ENCODE measurements at regions not wholly inside any gene's neighbourhood (a gene's known extent, or its start where the extent isn't known, plus 50 kb on each side); places are given as distances from the start of the nearest gene placed in this dataset.

DNA sequence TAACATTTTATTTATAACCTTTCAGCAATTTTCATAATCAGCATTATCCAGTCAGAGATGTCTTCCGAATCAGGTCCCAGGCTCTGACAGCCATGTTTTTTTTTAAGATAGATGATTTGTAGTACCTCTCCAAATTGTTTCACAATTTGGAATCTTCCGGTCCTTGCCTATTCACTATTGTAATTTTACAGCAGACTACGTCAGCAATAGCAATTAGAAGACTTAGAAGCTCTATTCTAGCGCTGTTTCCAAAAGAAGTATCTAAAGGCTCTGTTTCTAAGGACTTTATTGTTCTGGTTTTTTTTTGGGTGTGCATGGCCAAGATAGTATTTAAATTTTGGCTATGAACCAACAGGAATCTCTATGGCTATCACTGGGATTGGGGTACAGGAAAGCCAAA is 94.6 kb upstream of the PELI1 start:
- Histone ChIP-seq H3K9me3 (ENCODE audit: control extremely low read depth in 1 of 5, control insufficient read depth in 4 of 5, insufficient read depth in 2 of 5, low read depth in 1 of 5, low read length in 4 of 5) (peaks cover 0 to 2% (median 0%) of the 10 kb centered on the region in 5 experiments), H3K4me1 (ENCODE audit: control extremely low read depth in 1 of 4, control insufficient read depth in 4 of 4, insufficient read depth in 4 of 4, low read length in 3 of 4) (peaks cover 0 to 2% (median 0%) of the 10 kb centered on the region in 4 experiments), H3K27me3 (replicated peaks in 2 of 5; ENCODE audit: control insufficient read depth in 4 of 5, insufficient read depth in 5 of 5, low read length in 4 of 5) (no peaks in the 10 kb centered on the region), H3K27ac (ENCODE audit: insufficient read depth in 1 of 2, low read depth in 1 of 2, low read length in 2 of 2, poor library complexity in 1 of 2, severe bottlenecking in 2 of 2) (no peak overlapping the region), H3K36me3 (ENCODE audit: control insufficient read depth in 4 of 4, insufficient read depth in 4 of 4, low read length in 3 of 4) (no peaks in the 10 kb centered on the region), H3K4me3 (ENCODE audit: control insufficient read depth in 1 of 7, extremely low read depth in 1 of 7, insufficient read depth in 4 of 7, low read depth in 2 of 7, low read length in 6 of 7) (no peak overlapping the region)
- ChIA-PET POLR2A (no interaction called here), CTCF (no interaction called here)
- 100% methylated on average over 2 of the region's 4 CpGs for WGBS (ENCODE audit: insufficient coverage)
- DNase-seq: no peak

GRCh38 chr2:64243081-64244036 is 99.1 kb upstream of the PELI1 start:
- no peaks in the 10 kb centered on the region for H3K27me3 ChIP-seq (replicated peaks in 2 of 5; ENCODE audit: control insufficient read depth in 4 of 5, insufficient read depth in 5 of 5, low read length in 4 of 5)
- no peak overlapping the region for H3K4me3 ChIP-seq (ENCODE audit: control insufficient read depth in 1 of 7, extremely low read depth in 1 of 7, insufficient read depth in 4 of 7, low read depth in 2 of 7, low read length in 6 of 7)
- no peaks in the 10 kb centered on the region for H3K36me3 ChIP-seq (ENCODE audit: control insufficient read depth in 4 of 4, insufficient read depth in 4 of 4, low read length in 3 of 4)
- no peak for DNase-seq
- ChIA-PET POLR2A (no interaction called here), CTCF (no interaction called here)
- no peaks in the 10 kb centered on the region for H3K4me1 ChIP-seq (ENCODE audit: control extremely low read depth in 1 of 4, control insufficient read depth in 4 of 4, insufficient read depth in 4 of 4, low read length in 3 of 4)
- WGBS (ENCODE audit: insufficient coverage): 100% methylated on average over 1 of the region's 2 CpGs
- peaks cover 0 to 2% (median 0%) of the 10 kb centered on the region in 5 experiments for H3K9me3 ChIP-seq (ENCODE audit: control extremely low read depth in 1 of 5, control insufficient read depth in 4 of 5, insufficient read depth in 2 of 5, low read depth in 1 of 5, low read length in 4 of 5)
- H3K27ac ChIP-seq (ENCODE audit: insufficient read depth in 1 of 2, low read depth in 1 of 2, low read length in 2 of 2, poor library complexity in 1 of 2, severe bottlenecking in 2 of 2): no peak overlapping the region

DNA sequence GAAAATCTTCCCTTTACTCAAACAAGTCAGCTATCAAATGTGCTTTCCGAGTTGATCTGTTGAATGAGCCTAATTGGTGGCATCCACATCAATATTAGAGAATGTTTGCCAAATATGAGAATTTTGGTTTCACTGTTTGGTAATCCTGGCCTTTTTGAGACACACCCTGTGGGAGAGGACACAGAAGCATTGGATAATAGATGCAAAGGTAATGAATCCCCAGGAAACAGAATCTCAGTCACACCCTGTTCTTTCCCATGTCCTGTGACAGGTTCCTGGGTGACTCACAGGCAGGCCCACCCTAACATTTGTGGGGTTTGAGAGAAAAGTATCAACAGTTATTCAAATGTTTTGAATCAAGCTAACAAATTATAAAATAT is 99.8 kb upstream of the PELI1 start:
- no peak for DNase-seq
- Histone ChIP-seq H3K4me1 (ENCODE audit: control extremely low read depth in 1 of 4, control insufficient read depth in 4 of 4, insufficient read depth in 4 of 4, low read length in 3 of 4) (no peaks in the 10 kb centered on the region), H3K4me3 (ENCODE audit: control insufficient read depth in 1 of 7, extremely low read depth in 1 of 7, insufficient read depth in 4 of 7, low read depth in 2 of 7, low read length in 6 of 7) (no peak overlapping the region), H3K27me3 (replicated peaks in 2 of 5; ENCODE audit: control insufficient read depth in 4 of 5, insufficient read depth in 5 of 5, low read length in 4 of 5) (no peaks in the 10 kb centered on the region), H3K27ac (ENCODE audit: insufficient read depth in 1 of 2, low read depth in 1 of 2, low read length in 2 of 2, poor library complexity in 1 of 2, severe bottlenecking in 2 of 2) (no peak overlapping the region), H3K9me3 (ENCODE audit: control extremely low read depth in 1 of 5, control insufficient read depth in 4 of 5, insufficient read depth in 2 of 5, low read depth in 1 of 5, low read length in 4 of 5) (peaks cover 0 to 2% (median 0%) of the 10 kb centered on the region in 5 experiments), H3K36me3 (ENCODE audit: control insufficient read depth in 4 of 4, insufficient read depth in 4 of 4, low read length in 3 of 4) (no peaks in the 10 kb centered on the region)
- CTCF ChIA-PET: no interaction called here
- WGBS (ENCODE audit: insufficient coverage): 100% methylated on average over 1 of the region's 1 CpG
- POLR2A ChIA-PET: no interaction called here

DNA sequence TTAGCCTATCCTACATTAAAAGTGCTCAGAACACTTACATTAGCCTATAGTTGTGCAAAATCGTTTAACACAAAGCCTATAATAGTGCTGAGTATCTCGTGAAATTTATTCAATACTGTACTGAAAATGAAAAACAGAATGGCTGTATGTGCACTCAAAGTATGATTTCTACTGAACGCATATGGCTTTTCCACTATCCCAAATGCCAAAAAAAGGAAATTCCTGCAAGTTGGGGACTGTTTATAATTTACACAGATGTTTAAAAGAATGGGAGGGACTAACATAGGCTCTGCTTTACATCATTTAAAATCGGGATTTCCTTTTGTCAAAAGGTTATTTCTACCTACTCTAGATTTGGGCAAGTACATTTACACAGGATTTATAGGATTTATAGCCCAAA is 101.4 kb upstream of the PELI1 start:
- no peaks in the 10 kb centered on the region for H3K9me3 ChIP-seq (ENCODE audit: control extremely low read depth in 1 of 5, control insufficient read depth in 4 of 5, insufficient read depth in 2 of 5, low read depth in 1 of 5, low read length in 4 of 5)
- no peak for DNase-seq
- no peaks in the 10 kb centered on the region for H3K4me1 ChIP-seq (ENCODE audit: control extremely low read depth in 1 of 4, control insufficient read depth in 4 of 4, insufficient read depth in 4 of 4, low read length in 3 of 4)
- no peaks in the 10 kb centered on the region for H3K27me3 ChIP-seq (replicated peaks in 2 of 5; ENCODE audit: control insufficient read depth in 4 of 5, insufficient read depth in 5 of 5, low read length in 4 of 5)
- H3K36me3 ChIP-seq (ENCODE audit: control insufficient read depth in 4 of 4, insufficient read depth in 4 of 4, low read length in 3 of 4): no peaks in the 10 kb centered on the region
- ChIA-PET CTCF (interaction anchor here (1.7 kb wide), 1 partner anchor 14 kb away, joined by 4 read pairs; no protein-coding TSS in a partner anchor), POLR2A (no interaction called here)
- WGBS (ENCODE audit: insufficient coverage): 100% methylated on average over 1 of the region's 4 CpGs
- no peak overlapping the region for H3K4me3 ChIP-seq (ENCODE audit: control insufficient read depth in 1 of 7, extremely low read depth in 1 of 7, insufficient read depth in 4 of 7, low read depth in 2 of 7, low read length in 6 of 7)
- H3K27ac ChIP-seq (ENCODE audit: insufficient read depth in 1 of 2, low read depth in 1 of 2, low read length in 2 of 2, poor library complexity in 1 of 2, severe bottlenecking in 2 of 2): no peak overlapping the region

DNA sequence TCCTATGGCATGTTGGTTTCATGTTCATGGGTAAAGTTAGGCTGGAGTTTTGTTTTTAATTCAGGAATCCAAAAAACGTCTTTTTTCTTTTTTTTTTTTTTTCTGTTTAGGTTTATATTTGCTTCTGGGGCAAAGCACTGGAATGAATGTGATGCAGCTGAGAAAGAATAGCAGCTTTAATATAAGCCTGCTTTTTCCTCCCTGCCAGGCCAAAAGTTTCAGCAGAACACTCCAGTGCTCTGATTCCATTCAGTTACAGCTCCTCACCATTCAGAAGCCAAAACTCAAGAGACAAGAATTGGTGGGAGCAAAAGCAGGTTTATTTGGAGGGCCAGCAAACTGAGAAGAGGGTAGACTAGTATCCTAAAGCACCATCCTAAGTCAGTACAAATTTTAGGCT is 102.7 kb upstream of the PELI1 start:
- H3K4me1 ChIP-seq (ENCODE audit: control extremely low read depth in 1 of 4, control insufficient read depth in 4 of 4, insufficient read depth in 4 of 4, low read length in 3 of 4): no peaks in the 10 kb centered on the region
- no peak overlapping the region for H3K4me3 ChIP-seq (ENCODE audit: control insufficient read depth in 1 of 7, extremely low read depth in 1 of 7, insufficient read depth in 4 of 7, low read depth in 2 of 7, low read length in 6 of 7)
- ChIA-PET POLR2A (no interaction called here), CTCF (no interaction called here)
- DNase-seq: no peak
- no CpG with 5 or more reads among the region's 1 CpG for WGBS (ENCODE audit: insufficient coverage)
- no peaks in the 10 kb centered on the region for H3K36me3 ChIP-seq (ENCODE audit: control insufficient read depth in 4 of 4, insufficient read depth in 4 of 4, low read length in 3 of 4)
- H3K27me3 ChIP-seq (replicated peaks in 2 of 5; ENCODE audit: control insufficient read depth in 4 of 5, insufficient read depth in 5 of 5, low read length in 4 of 5): no peaks in the 10 kb centered on the region
- no peaks in the 10 kb centered on the region for H3K9me3 ChIP-seq (ENCODE audit: control extremely low read depth in 1 of 5, control insufficient read depth in 4 of 5, insufficient read depth in 2 of 5, low read depth in 1 of 5, low read length in 4 of 5)
- H3K27ac ChIP-seq (ENCODE audit: insufficient read depth in 1 of 2, low read depth in 1 of 2, low read length in 2 of 2, poor library complexity in 1 of 2, severe bottlenecking in 2 of 2): no peak overlapping the region

DNA sequence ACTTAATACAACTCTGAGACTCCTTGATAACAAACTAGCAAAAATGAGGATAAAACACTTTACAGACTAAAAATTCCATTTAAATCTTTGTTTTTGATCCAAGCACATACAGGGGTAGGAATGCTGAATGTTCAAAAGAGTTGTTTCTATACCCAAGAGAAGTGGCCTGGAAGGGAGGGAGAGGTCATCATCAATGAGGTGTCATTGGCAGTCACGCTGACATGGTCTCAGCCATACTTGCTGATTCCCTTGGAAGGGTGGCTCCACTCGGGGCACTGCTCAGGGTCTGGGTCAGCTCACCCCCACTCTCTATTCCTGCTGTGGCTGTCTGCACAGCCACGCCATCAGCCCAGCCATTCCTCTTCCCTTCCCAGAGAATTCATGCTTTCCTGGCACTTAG is 105.2 kb upstream of the PELI1 start:
- no peak overlapping the region for H3K4me3 ChIP-seq (ENCODE audit: control insufficient read depth in 1 of 7, extremely low read depth in 1 of 7, insufficient read depth in 4 of 7, low read depth in 2 of 7, low read length in 6 of 7)
- H3K36me3 ChIP-seq (ENCODE audit: control insufficient read depth in 4 of 4, insufficient read depth in 4 of 4, low read length in 3 of 4): no peaks in the 10 kb centered on the region
- ChIA-PET CTCF (interaction anchor here (0.6 kb wide), 1 partner anchor 13 kb away, joined by 3 read pairs; no protein-coding TSS in a partner anchor), POLR2A (no interaction called here)
- DNase-seq: no peak
- WGBS (ENCODE audit: insufficient coverage): 95% methylated on average over 3 of the region's 3 CpGs
- H3K27ac ChIP-seq (ENCODE audit: insufficient read depth in 1 of 2, low read depth in 1 of 2, low read length in 2 of 2, poor library complexity in 1 of 2, severe bottlenecking in 2 of 2): no peak overlapping the region
- no peaks in the 10 kb centered on the region for H3K27me3 ChIP-seq (replicated peaks in 2 of 5; ENCODE audit: control insufficient read depth in 4 of 5, insufficient read depth in 5 of 5, low read length in 4 of 5)
- no peaks in the 10 kb centered on the region for H3K4me1 ChIP-seq (ENCODE audit: control extremely low read depth in 1 of 4, control insufficient read depth in 4 of 4, insufficient read depth in 4 of 4, low read length in 3 of 4)
- H3K9me3 ChIP-seq (ENCODE audit: control extremely low read depth in 1 of 5, control insufficient read depth in 4 of 5, insufficient read depth in 2 of 5, low read depth in 1 of 5, low read length in 4 of 5): no peaks in the 10 kb centered on the region

GRCh38 chr2:64250063-64250462 is 105.8 kb upstream of the PELI1 start:
- WGBS (ENCODE audit: insufficient coverage): 95% methylated on average over 2 of the region's 2 CpGs
- no peaks in the 10 kb centered on the region for H3K9me3 ChIP-seq (ENCODE audit: control extremely low read depth in 1 of 5, control insufficient read depth in 4 of 5, insufficient read depth in 2 of 5, low read depth in 1 of 5, low read length in 4 of 5)
- POLR2A ChIA-PET: no interaction called here
- no peak for DNase-seq
- H3K4me1 ChIP-seq (ENCODE audit: control extremely low read depth in 1 of 4, control insufficient read depth in 4 of 4, insufficient read depth in 4 of 4, low read length in 3 of 4): no peaks in the 10 kb centered on the region
- CTCF ChIA-PET: interaction anchor here (1.2 kb wide), 1 partner anchor 78 kb away, joined by 3 read pairs; no protein-coding TSS in a partner anchor
- H3K27ac ChIP-seq (ENCODE audit: insufficient read depth in 1 of 2, low read depth in 1 of 2, low read length in 2 of 2, poor library complexity in 1 of 2, severe bottlenecking in 2 of 2): no peak overlapping the region
- H3K27me3 ChIP-seq (replicated peaks in 2 of 5; ENCODE audit: control insufficient read depth in 4 of 5, insufficient read depth in 5 of 5, low read length in 4 of 5): no peaks in the 10 kb centered on the region
- no peak overlapping the region for H3K4me3 ChIP-seq (ENCODE audit: control insufficient read depth in 1 of 7, extremely low read depth in 1 of 7, insufficient read depth in 4 of 7, low read depth in 2 of 7, low read length in 6 of 7)
- H3K36me3 ChIP-seq (ENCODE audit: control insufficient read depth in 4 of 4, insufficient read depth in 4 of 4, low read length in 3 of 4): no peaks in the 10 kb centered on the region

All from common myeloid progenitor, CD34-positive (primary cell).